GM18498 (cell line): ENCODE measurements at regions not wholly inside any gene's neighbourhood (a gene's known extent, or its start where the extent isn't known, plus 50 kb on each side); places are given as distances from the start of the nearest gene placed in this dataset.

Experiments
- ATAC-seq: cut with Tn5 transposase; IDR thresholded peaks from one replicate; pipeline ENCODE4 v1.9.1; 2021; ENCODE audit warnings: mild to moderate bottlenecking, moderate library complexity; ENCODE audit not compliant: unreplicated experiment

DNA sequence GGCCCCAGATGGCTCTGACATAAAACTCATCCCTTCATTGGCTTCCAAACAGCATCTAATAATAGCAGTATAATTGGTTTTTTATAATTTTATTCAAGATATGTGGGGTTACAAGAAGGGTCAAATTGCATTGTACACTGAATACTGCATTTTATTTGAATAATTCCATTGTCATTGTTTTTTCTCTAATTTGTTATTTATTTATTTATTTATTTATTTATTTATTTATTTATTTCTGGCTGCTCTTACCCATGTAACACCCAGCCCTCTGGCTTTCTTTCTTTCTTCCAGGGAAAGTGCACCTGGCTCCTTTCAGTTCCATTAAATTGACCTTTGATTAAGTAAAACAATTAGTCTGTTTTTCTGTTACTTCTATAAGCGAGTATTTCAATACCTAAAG lies 210.1 kb downstream of the CDH9 start:
- ATAC-seq = no peak

GRCh38 chr5:26813235-26813634 lies 225.2 kb downstream of the CDH9 start:
- no peak for ATAC-seq

DNA sequence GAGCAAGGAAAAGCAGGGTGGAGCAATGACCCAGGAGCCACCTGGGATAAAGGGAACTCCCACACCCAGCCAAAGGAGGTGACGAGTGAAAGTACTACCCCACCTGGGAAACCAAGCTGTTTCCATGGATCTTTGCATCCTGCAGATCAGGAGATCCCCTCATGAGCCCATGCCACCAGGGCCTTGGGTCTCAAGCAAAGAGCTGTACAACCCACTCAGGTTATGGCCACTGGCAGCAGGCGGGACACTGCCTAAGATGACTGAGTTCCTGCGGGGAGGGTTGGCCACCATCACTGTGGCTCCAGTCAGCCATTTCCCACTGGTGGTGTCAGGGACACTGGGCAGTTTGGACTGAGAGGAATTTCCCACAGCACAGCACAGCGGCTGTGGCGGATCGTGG lies 225.7 kb downstream of the CDH9 start:
- no peak for ATAC-seq

- no peak for ATAC-seq
These were observed 230.9 kb downstream of the CDH9 start for GRCh38 chr5:26807231-26808199.

- ATAC-seq = no peak
These were observed 233.3 kb downstream of the CDH9 start for GRCh38 chr5:26805076-26805475.

DNA sequence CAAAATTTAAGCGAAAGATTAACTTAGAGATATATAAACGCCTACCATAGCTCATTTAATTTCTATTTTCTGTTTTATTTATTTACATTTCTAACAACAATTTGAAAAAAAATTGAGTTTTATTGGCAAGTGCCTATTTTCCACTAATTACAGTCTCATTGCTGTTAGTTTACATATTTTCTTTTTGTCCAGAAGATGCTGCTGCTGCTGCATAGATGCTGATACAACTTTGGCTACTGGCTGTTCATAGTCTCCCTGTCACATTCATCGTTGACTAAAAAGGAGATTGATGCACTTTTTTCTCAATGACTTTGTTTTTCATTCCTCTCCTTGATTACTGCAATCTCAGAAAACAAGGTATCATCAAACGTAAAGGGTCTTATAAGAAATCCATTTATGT lies 235.4 kb downstream of the CDH9 start:
- ATAC-seq = no peak

GRCh38 chr5:26791433-26791832 lies 247.0 kb downstream of the CDH9 start:
- no peak for ATAC-seq

GRCh38 chr5:26791021-26791420 lies 247.4 kb downstream of the CDH9 start:
- no peak for ATAC-seq

DNA sequence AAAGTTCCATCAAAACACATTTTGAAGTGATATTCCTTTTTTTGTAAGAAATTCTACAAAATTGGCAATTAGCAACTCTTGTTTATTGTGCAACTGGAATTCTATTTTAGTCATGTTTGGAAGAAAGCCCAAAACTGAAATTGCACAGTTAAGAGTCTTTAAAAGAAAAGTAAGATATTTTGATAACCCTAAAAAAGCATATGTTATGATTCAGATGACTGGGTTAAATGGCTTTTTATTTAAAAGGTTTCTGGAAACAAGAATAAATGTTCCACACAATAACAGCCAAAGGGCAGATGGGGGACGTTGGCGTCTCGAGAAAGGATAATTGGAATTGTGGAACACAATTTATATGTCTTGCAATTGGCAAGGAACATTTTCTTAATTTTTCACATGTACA lies 275.2 kb downstream of the CDH9 start:
- no peak for ATAC-seq

- ATAC-seq = no peak
These were observed 276.9 kb downstream of the CDH9 start for GRCh38 chr5:26761446-26761845.

DNA sequence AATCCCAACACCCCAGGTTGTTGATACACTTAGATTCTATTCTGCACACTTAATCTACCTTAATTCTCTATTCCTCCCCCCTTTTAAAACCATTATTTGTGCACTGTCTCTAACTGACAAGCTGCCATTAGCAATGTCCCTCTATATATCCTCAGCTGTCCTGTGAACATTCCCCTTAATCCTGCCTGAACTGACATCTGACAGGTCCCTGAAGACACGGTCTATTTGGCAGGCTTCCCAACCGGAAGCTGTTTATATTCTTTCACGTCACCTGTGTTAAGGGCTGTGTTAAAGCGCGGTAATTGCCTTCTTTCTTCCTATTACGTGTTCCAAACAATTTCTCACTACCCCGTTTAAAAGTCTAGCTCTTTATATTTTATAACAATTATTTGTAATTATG lies 277.3 kb downstream of the CDH9 start:
- no peak for ATAC-seq

DNA sequence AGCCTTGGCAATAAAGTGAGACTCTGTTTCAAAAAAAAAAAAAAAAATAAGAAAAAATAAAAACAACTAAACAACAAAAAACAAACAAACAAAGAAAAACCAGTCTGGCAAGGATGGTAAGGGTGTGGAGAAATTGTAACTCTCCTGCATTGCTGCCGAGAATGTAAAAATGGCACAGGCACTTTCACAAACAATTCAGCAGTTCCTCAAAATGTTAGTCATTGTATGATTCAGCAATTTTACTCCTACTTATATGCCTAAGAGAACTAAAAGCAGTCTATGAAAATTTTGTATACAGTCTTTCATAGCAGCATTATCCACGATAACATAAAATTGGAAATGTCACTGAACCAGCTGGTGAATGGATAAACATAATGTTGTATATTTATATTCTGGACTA lies 280.4 kb downstream of the CDH9 start:
- ATAC-seq = no peak

GRCh38 chr5:26749829-26750228 lies 288.6 kb downstream of the CDH9 start:
- ATAC-seq = no peak

GRCh38 chr5:26740182-26740581 lies 298.2 kb downstream of the CDH9 start:
- no peak for ATAC-seq

- no peak for ATAC-seq
These were observed 300.8 kb downstream of the CDH9 start for GRCh38 chr5:26737348-26738265.

DNA sequence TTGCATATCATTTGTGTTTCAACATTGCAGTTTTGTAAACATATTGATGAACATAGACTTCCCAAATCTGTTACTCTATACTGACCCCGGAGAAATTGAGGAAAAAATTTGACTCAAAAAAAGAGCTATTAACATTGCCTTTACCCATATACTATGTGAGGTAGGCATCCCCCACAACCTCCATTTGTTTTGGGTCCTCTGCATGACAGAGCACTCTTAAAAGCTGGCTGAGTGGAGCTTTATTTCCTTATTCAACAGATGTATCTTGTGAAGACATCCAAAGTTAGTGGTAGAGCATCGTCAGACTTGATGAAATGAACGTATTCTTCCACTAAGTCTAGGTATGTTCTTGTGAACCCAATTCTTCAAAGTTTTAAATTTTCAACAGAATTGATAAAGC lies 310.5 kb downstream of the CDH9 start:
- no peak for ATAC-seq

GRCh38 chr5:26719803-26720202 lies 318.6 kb downstream of the CDH9 start:
- ATAC-seq = no peak

DNA sequence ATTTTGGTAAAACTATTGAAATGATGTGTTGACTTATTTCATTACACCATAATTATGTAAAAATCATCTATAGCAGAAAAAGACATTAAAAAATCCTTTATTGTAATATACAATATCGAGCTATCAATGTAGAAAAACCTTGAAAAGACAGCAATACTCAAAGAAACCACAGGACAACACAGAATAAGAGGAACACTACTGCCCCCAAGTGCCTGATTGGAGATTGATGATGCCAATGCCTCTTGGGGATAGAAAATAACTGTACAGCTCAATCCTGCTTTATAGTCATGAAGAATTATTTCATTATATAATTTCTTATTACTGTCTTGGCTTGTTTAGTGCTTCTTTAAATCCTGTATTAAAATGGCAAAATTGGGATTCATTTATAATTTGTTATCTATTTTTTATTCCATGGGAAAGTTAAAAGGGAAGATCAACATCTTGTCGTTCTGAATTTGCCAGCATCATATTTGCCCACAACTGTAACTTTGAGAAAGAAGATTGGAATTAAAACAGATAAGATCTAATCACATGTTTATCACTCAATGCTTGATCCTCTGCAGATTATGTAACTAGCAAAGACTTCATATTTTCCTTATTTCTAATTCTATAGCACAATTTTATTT lies 337.5 kb downstream of the CDH9 start:
- ATAC-seq = peak; percentile 44

DNA sequence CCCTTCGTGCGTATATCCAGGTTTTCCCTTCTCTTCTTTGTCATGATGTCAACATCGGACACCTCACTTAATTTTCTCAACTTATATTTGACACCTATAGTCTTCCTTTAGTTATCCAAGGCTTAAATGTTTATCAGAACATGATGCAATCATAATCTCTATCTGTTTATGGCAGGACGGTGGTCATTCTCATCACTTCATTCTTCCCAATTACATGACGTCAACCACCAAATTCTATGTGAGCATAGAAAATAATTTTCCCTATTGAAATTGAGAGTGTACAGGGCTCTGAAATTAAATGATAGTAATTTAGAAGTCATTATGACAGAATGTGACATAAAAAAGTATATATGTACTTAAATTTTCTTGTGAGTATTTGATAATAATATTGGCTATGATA lies 345.4 kb downstream of the CDH9 start:
- ATAC-seq = no peak

DNA sequence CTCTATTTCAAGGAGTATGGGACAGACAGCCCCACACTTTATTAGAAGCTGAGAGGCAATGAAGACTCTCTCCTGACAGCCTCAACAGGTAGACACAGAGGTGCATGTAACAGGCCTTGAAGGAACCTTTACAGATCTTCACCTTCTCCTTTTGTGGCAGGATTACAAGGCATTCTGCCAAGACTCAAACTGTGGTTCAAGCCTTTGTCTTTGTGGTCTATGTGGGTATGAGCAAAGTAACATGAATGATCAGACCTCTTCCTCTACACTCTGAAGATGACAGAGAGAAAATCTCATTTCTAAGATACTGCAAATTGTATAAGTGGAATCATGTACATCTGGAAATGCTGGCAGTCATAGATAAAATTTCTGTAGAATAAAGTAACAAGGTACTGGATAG lies 346.9 kb downstream of the CDH9 start:
- ATAC-seq = no peak

- no peak for ATAC-seq
These were observed 347.9 kb downstream of the CDH9 start for GRCh38 chr5:26690511-26690910.
